K562 (cell line): ENCODE measurements at regions not wholly inside any gene's neighbourhood (a gene's known extent, or its start where the extent isn't known, plus 50 kb on each side); places are given as distances from the start of the nearest gene placed in this dataset.

Experiments used
- ATAC-seq: fragments of 200-7000 bp; cut with Tn5 transposase; 3 replicates; pipeline ENCODE4 v1.9.1; 2020; ENCODE audit warnings: moderate library complexity
- BruUV-seq: library from RNA; stranded (reverse); fragments of 400-500 nt; replicated peaks from 2 replicates; lab custom pipeline; 2021; lab: Mats Ljungman, UMichigan
- CTCF ChIA-PET: fragments of 300-600 bp; formaldehyde crosslinking; extraction: SDS; loops from one replicate; lab custom pipeline; 2021; ENCODE audit warnings: low intra/inter-chr PET ratio; lab: Yijun Ruan, JAX
- POLR2A ChIA-PET: fragments of 300-600, 350-650 bp; sonication (Branson Sonifier 250); formaldehyde crosslinking; extraction: SDS; loops from one replicate; lab custom pipeline; 2021; ENCODE audit warnings: antibody characterized with exemption, inconsistent platforms; lab: Yijun Ruan, JAX
- DNase-seq, 4 experiments: peaks; one replicate each; pipeline versions ENCODE4 v3.0.0 to v3.0.0-alpha.2; 2011 to 2018; ENCODE audit warnings: low spot score in 3 of 4, mixed read lengths in 3 of 4; ENCODE audit errors: extremely low read depth in 1 of 4
- FAIRE-seq: peaks from 2 replicates; lab custom pipeline; 2011; peaks lifted over from hg19 to GRCh38; lab: Jason Lieb, UNC
- H2AFZ ChIP-seq: 2 replicates; pipeline ENCODE4 v1.6.0; 2011; ENCODE audit warnings: low read depth, low read length, control low read depth, inconsistent platforms
- H3K27ac ChIP-seq: fragments of 200-600 bp; 3 replicates; pipeline ENCODE4 v1.8.0; 2011; ENCODE audit warnings: low read depth, mild to moderate bottlenecking, control low read depth, inconsistent platforms, low read length, moderate library complexity, mixed read lengths; ENCODE audit errors: extremely low read depth
- H3K27me3 ChIP-seq, 2 experiments: fragments of 300-600 bp in 1 of 2; 2 replicates in 1 of 2; 3 replicates in 1 of 2; pipeline versions ENCODE4 v1.6.0 to v1.8.0; 2011; ENCODE audit warnings: inconsistent platforms in 2 of 2, low read length in 2 of 2, mild to moderate bottlenecking in 1 of 2, mixed read lengths in 1 of 2, moderate library complexity in 1 of 2; ENCODE audit not compliant: control insufficient read depth in 2 of 2, insufficient read depth in 2 of 2
- H3K36me3 ChIP-seq: fragments of 300-600 bp; 3 replicates; pipeline ENCODE4 v1.8.0; 2011; ENCODE audit warnings: mild to moderate bottlenecking, low read length, inconsistent platforms; ENCODE audit not compliant: control insufficient read depth, insufficient read depth
- H3K4me1 ChIP-seq, 2 experiments: fragments of 200-600 bp in 1 of 2; replicated peaks in 1 of 2; 2 replicates in 1 of 2; 3 replicates in 1 of 2; pipeline versions ENCODE4 v1.5.1 to v1.8.0; 2011; ENCODE audit warnings: inconsistent platforms in 2 of 2, low read length in 2 of 2, mild to moderate bottlenecking in 1 of 2, mixed read lengths in 1 of 2, moderate library complexity in 1 of 2; ENCODE audit not compliant: control insufficient read depth in 2 of 2, insufficient read depth in 2 of 2
- H3K4me2 ChIP-seq: 2 replicates; pipeline ENCODE4 v1.6.1; 2011; ENCODE audit warnings: low read length, control low read depth, inconsistent platforms, mixed read lengths; ENCODE audit not compliant: insufficient read depth
- H3K4me3 ChIP-seq: fragments of 200-600 bp; sonication (generic), shearing (Covaris generic); 2 replicates; pipeline ENCODE4 v1.5.1; 2016; ENCODE audit warnings: control low read depth, inconsistent platforms
- H3K79me2 ChIP-seq: fragments of 200-600 bp; 3 replicates; pipeline ENCODE4 v1.8.0; 2011; ENCODE audit warnings: low read length, inconsistent platforms; ENCODE audit not compliant: control insufficient read depth, insufficient read depth
- H3K9ac ChIP-seq, 2 experiments: 2 replicates each; pipeline versions ENCODE4 v1.6.0 to v1.6.1; 2011; ENCODE audit warnings: low read depth in 2 of 2, low read length in 2 of 2, control low read depth in 1 of 2, inconsistent platforms in 1 of 2, mild to moderate bottlenecking in 1 of 2, mixed read lengths in 1 of 2; ENCODE audit not compliant: insufficient read depth in 1 of 2
- H3K9me1 ChIP-seq: one replicate; pipeline ENCODE4 v1.6.0; 2011; ENCODE audit warnings: inconsistent platforms, mild to moderate bottlenecking, low read length, moderate library complexity; ENCODE audit not compliant: control insufficient read depth, insufficient read depth
- H3K9me3 ChIP-seq: replicated peaks from 2 replicates; pipeline ENCODE4 v1.5.1; 2011; ENCODE audit warnings: low read depth, low read length, inconsistent platforms; ENCODE audit not compliant: control insufficient read depth, insufficient read depth
- H4K20me1 ChIP-seq: replicated peaks from 2 replicates; pipeline ENCODE4 v1.6.1; 2011; ENCODE audit warnings: low read length, inconsistent platforms, mixed read lengths; ENCODE audit not compliant: control insufficient read depth, insufficient read depth
- BCL6 ChIP-seq: fragments of 250-450 bp; sonication (Bioruptor Pico); IDR thresholded peaks from 2 replicates; pipeline ENCODE4 v1.4.0; 2020
- ETV1 ChIP-seq: fragments of 450-650 bp; conservative IDR thresholded peaks from 2 replicates; pipeline ENCODE4 v1.6.1; 2016; ENCODE audit warnings: missing genetic modification characterization, control low read depth, low read depth, missing compliant biosample characterization
- FIP1L1 ChIP-seq: fragments of 200-400 bp; formaldehyde crosslinking; IDR thresholded peaks from 2 replicates; pipeline ENCODE4 v1.6.1; 2018; ENCODE audit warnings: mild to moderate bottlenecking, low read depth, low read length; ENCODE audit not compliant: poor library complexity, severe bottlenecking
- HSF4 ChIP-seq: fragments of 250-450 bp; sonication (Bioruptor Pico); IDR thresholded peaks from 2 replicates; pipeline ENCODE4 v2.1.2; 2022; ENCODE audit warnings: mild to moderate bottlenecking, moderate library complexity, borderline replicate concordance
- IRF2 ChIP-seq: sonication (generic); formaldehyde crosslinking; IDR thresholded peaks from 2 replicates; pipeline ENCODE4 v1.8.1; 2022; ENCODE audit warnings: mild to moderate bottlenecking, missing genetic modification reagents
- MAX ChIP-seq: sonication (generic); formaldehyde crosslinking; IDR thresholded peaks from 2 replicates; pipeline ENCODE4 v1.9.0; 2022; ENCODE audit warnings: mild to moderate bottlenecking, missing genetic modification reagents
- MED1 ChIP-seq: sonication (generic); formaldehyde crosslinking; IDR thresholded peaks from 2 replicates; pipeline ENCODE4 v1.8.1; 2023; ENCODE audit warnings: missing genetic modification reagents, borderline replicate concordance
- MTF1 ChIP-seq: fragments of 250-450 bp; sonication (Bioruptor Pico); IDR thresholded peaks from 2 replicates; pipeline ENCODE4 v1.9.0; 2021; ENCODE audit warnings: moderate library complexity, mild to moderate bottlenecking, inconsistent platforms, borderline replicate concordance
- NBN ChIP-seq: fragments of 450-650 bp; IDR thresholded peaks from 2 replicates; pipeline ENCODE4 v1.6.1; 2016; ENCODE audit warnings: low read depth, mild to moderate bottlenecking
- NCOR1 ChIP-seq: fragments of 450-650 bp; IDR thresholded peaks from 2 replicates; pipeline ENCODE4 v1.6.1; 2016; ENCODE audit warnings: mild to moderate bottlenecking, moderate library complexity
- POLR2B ChIP-seq: fragments of 450-650 bp; IDR thresholded peaks from 2 replicates; pipeline ENCODE4 v1.6.1; 2018; ENCODE audit warnings: low read depth; ENCODE audit not compliant: partially characterized antibody
- SETDB1 ChIP-seq: IDR thresholded peaks from one replicate; pipeline ENCODE4 v1.6.1; 2012; ENCODE audit warnings: low read length, control low read depth, inconsistent platforms
- ZFX ChIP-seq: sonication (generic); formaldehyde crosslinking; IDR thresholded peaks from 2 replicates; pipeline ENCODE4 v1.8.0; 2022; ENCODE audit warnings: mild to moderate bottlenecking, missing genetic modification reagents, moderate library complexity
- ZNF143 ChIP-seq: sonication (generic); formaldehyde crosslinking; IDR thresholded peaks from 2 replicates; pipeline ENCODE4 v1.9.0; 2022; ENCODE audit warnings: mild to moderate bottlenecking, missing genetic modification reagents
- ZNF282 ChIP-seq: sonication (generic); formaldehyde crosslinking; IDR thresholded peaks from 2 replicates; pipeline ENCODE4 v1.8.1; 2023; ENCODE audit warnings: missing genetic modification reagents
- WGBS: fragments of 100-300 bp; shearing (Covaris generic); methylation state at CpG from one replicate; pipeline ENCODE4 v1.1.6; 2016; ENCODE audit warnings: low coverage, mixed read lengths; ENCODE audit not compliant: insufficient coverage; ENCODE audit errors: missing lambda C conversion rate; 5-methylcytosine and 5-hydroxymethylcytosine counted together
- in situ Hi-C: fragments of 300-500 bp; cut with MboI; formaldehyde crosslinking; loops from 4 replicates; pipeline ENCODE4 v1.15.0; 2018; ENCODE audit warnings: inconsistent platforms, mixed read lengths
- intact Hi-C: fragments of 100-400 bp; cut with micrococcal nuclease; formaldehyde crosslinking; loops from 2 replicates; pipeline ENCODE4 v1.14.2; 2022

GRCh38 chr15:69783211-69783610, 314.5 kb downstream of the TLE3 start:
- no peak overlapping the region for H3K27ac ChIP-seq
- H3K9ac ChIP-seq: no peak overlapping the region
- no TSS peak for BruUV-seq
- no peak for TF ChIP-seq FIP1L1
- TF ChIP-seq ETV1 (tag): no peak
- TF ChIP-seq IRF2 (CRISPR knock-in tag): no peak
- TF ChIP-seq ZFX (CRISPR knock-in tag): no peak
- TF ChIP-seq NBN: no peak
- TF ChIP-seq ZNF143: no peak
- no peak for TF ChIP-seq ZNF282 (CRISPR knock-in tag)
- no peak for TF ChIP-seq POLR2B
- TF ChIP-seq MAX (CRISPR knock-in tag): no peak
- no peak for TF ChIP-seq BCL6
- TF ChIP-seq HSF4 (CRISPR knock-in tag): no peak
- no peak for TF ChIP-seq NCOR1
- no peak for TF ChIP-seq MED1
- no peak for TF ChIP-seq SETDB1
- no peak for TF ChIP-seq MTF1 (CRISPR knock-in tag)
- DNase-seq (no peak), FAIRE-seq (no peak), ATAC-seq (no peak)
- ChIA-PET POLR2A (interaction anchor here (1.5 kb wide), 1 partner anchor 13 kb away, joined by 6 read pairs; no protein-coding TSS in a partner anchor), CTCF (no interaction called here)
- WGBS: 0% methylated on average over 9 of the region's 9 CpGs
- no peaks in the 10 kb centered on the region for H3K9me3 ChIP-seq
- H3K36me3 ChIP-seq: no peaks in the 10 kb centered on the region
- in situ Hi-C loops: no loop called here
- intact Hi-C loops: no loop called here
- no peaks in the 10 kb centered on the region for H3K9me1 ChIP-seq
- no peak overlapping the region for H2AFZ ChIP-seq
- H4K20me1 ChIP-seq: no peaks in the 10 kb centered on the region
- no peaks in the 10 kb centered on the region for H3K79me2 ChIP-seq
- peaks cover 2 to 6% of the 10 kb centered on the region in 2 experiments; a peak in 3 of 5 replicates for H3K27me3 ChIP-seq
- no peak overlapping the region for H3K4me3 ChIP-seq
- no peak overlapping the region for H3K4me2 ChIP-seq
- no peaks in the 10 kb centered on the region for H3K4me1 ChIP-seq
